ENCODE measurements at regions not wholly inside any gene's neighbourhood (a gene's known extent, or its start where the extent isn't known, plus 50 kb on each side); places are given as distances from the start of the nearest gene placed in this dataset.

DNA sequence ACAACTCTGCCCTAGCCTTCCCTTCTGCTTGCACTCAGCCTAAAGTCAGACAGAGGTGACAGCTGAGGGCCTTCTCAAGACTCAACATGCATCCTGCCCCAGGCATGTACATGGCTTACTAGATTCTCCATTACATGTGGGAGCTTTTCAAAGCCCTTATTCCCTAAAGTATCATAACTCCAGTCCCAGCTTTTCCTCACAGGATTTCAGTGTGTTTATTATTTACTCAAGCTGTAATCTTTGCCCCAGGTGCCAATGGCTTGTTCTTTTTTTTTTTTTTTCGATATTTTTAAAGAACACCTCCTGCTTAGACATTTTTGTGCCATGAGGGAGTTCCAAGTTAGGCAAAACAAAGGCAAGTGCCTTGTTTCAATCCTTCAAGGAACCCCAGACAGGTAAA, 154.0 kb upstream of the RADX start:
- H4K20me1 ChIP-seq (ENCODE audit: insufficient read depth, low read length): no peaks in the 10 kb centered on the region
- H3K4me1 ChIP-seq (ENCODE audit: insufficient read depth, low read length): no peaks in the 10 kb centered on the region
- H3K9me3 ChIP-seq (ENCODE audit: low read length): no peaks in the 10 kb centered on the region
- no peak for DNase-seq (ENCODE audit: low spot score)
- no peaks in the 10 kb centered on the region for H3K27me3 ChIP-seq (ENCODE audit: control insufficient read depth in 1 of 2, insufficient read depth in 2 of 2, low read length in 2 of 2)
- ATAC-seq: no peak
- no peaks in the 10 kb centered on the region for H3K36me3 ChIP-seq (replicated peaks in 1 of 2; ENCODE audit: control insufficient read depth in 1 of 2, insufficient read depth in 2 of 2, low read length in 2 of 2)
- CTCF ChIA-PET (ENCODE audit: low intra/inter-chr PET ratio, low total read pairs): no interaction called here
- H3K27ac ChIP-seq (ENCODE audit: extremely low read length, insufficient read depth, low read length): no peak overlapping the region
- no peak overlapping the region for H2AFZ ChIP-seq (ENCODE audit: low read length)
- no peaks in the 10 kb centered on the region for H3K79me2 ChIP-seq (ENCODE audit: insufficient read depth, low read length)
- in situ Hi-C loops (cut with HindIII; ENCODE audit: extremely low pct_ligation_motif_present, low pct_unique_long_range_greater_than_20kb) (no loop called here), intact Hi-C loops (cut with micrococcal nuclease; ENCODE audit: unreplicated experiment) (no loop called here)
- H3K4me3 ChIP-seq (replicated peaks in 1 of 3; ENCODE audit: insufficient read depth in 1 of 3, low read depth in 2 of 3, low read length in 3 of 3): no peak overlapping the region
- POLR2A ChIA-PET: no interaction called here
- H3K4me2 ChIP-seq (ENCODE audit: low read depth, low read length): no peak overlapping the region
- no peak overlapping the region for H3K9ac ChIP-seq (ENCODE audit: insufficient read depth, low read depth, low read length)
- TF ChIP-seq DBP (CRISPR knock-in tag; IDR thresholded peaks at IDR 0.05; ENCODE audit: not compliant biosample characterization) (no peak), ZSCAN22 (CRISPR knock-in tag; IDR thresholded peaks at IDR 0.05) (no peak), ZNF331 (CRISPR knock-in tag; IDR thresholded peaks at IDR 0.05) (no peak), BRCA1 (CRISPR knock-in tag; IDR thresholded peaks at IDR 0.05) (no peak), HNRNPLL (IDR thresholded peaks at IDR 0.05; ENCODE audit: low read depth, low read length, poor library complexity, severe bottlenecking) (no peak), ELF1 (CRISPR knock-in tag; IDR thresholded peaks at IDR 0.05) (no peak)
- FAIRE-seq: no peak
- no TSS peak for BruUV-seq (replicated peaks)
- 0% methylated on average over 1 of the region's 1 CpG for WGBS (ENCODE audit: low lambda C conversion rate)

- no peaks in the 10 kb centered on the region for H3K36me3 ChIP-seq (replicated peaks in 1 of 2; ENCODE audit: control insufficient read depth in 1 of 2, insufficient read depth in 2 of 2, low read length in 2 of 2)
- H3K4me3 ChIP-seq (replicated peaks in 1 of 3; ENCODE audit: insufficient read depth in 1 of 3, low read depth in 2 of 3, low read length in 3 of 3): no peak overlapping the region
- no peaks in the 10 kb centered on the region for H3K4me1 ChIP-seq (ENCODE audit: insufficient read depth, low read length)
- H3K27ac ChIP-seq (ENCODE audit: extremely low read length, insufficient read depth, low read length): no peak overlapping the region
- TF ChIP-seq KLF11 (CRISPR knock-in tag; IDR thresholded peaks at IDR 0.05): no peak
- TF ChIP-seq SP4 (CRISPR knock-in tag; IDR thresholded peaks at IDR 0.05): no peak
- TF ChIP-seq KAT7 (CRISPR knock-in tag; IDR thresholded peaks at IDR 0.05; ENCODE audit: borderline replicate concordance): no peak
- no peak for TF ChIP-seq BORCS8-MEF2B (CRISPR knock-in tag; IDR thresholded peaks at IDR 0.05)
- TF ChIP-seq AGO1 (IDR thresholded peaks at IDR 0.05; ENCODE audit: low read depth, low read length, poor library complexity, severe bottlenecking): no peak
- no peak for TF ChIP-seq FOXP1 (IDR thresholded peaks at IDR 0.05)
- no peak for TF ChIP-seq FOXP1 (CRISPR knock-in tag; IDR thresholded peaks at IDR 0.05)
- no peak for TF ChIP-seq POLR2AphosphoS5 (IDR thresholded peaks at IDR 0.05; ENCODE audit: low read depth, low read length)
- in situ Hi-C loops (cut with HindIII; ENCODE audit: extremely low pct_ligation_motif_present, low pct_unique_long_range_greater_than_20kb) (no loop called here), intact Hi-C loops (cut with micrococcal nuclease; ENCODE audit: unreplicated experiment) (no loop called here)
- WGBS (ENCODE audit: low lambda C conversion rate): 26% methylated on average over 12 of the region's 15 CpGs
- H4K20me1 ChIP-seq (ENCODE audit: insufficient read depth, low read length): no peaks in the 10 kb centered on the region
- ATAC-seq: no peak
- no peak for FAIRE-seq
- BruUV-seq (replicated peaks): no TSS peak
- no peaks in the 10 kb centered on the region for H3K79me2 ChIP-seq (ENCODE audit: insufficient read depth, low read length)
- no peak for DNase-seq (ENCODE audit: low spot score)
- H3K9ac ChIP-seq (ENCODE audit: insufficient read depth, low read depth, low read length): no peak overlapping the region
- no peaks in the 10 kb centered on the region for H3K27me3 ChIP-seq (ENCODE audit: control insufficient read depth in 1 of 2, insufficient read depth in 2 of 2, low read length in 2 of 2)
- no peak overlapping the region for H2AFZ ChIP-seq (ENCODE audit: low read length)
- no peak overlapping the region for H3K4me2 ChIP-seq (ENCODE audit: low read depth, low read length)
- ChIA-PET POLR2A (no interaction called here), CTCF (ENCODE audit: low intra/inter-chr PET ratio, low total read pairs) (no interaction called here)
- no peaks in the 10 kb centered on the region for H3K9me3 ChIP-seq (ENCODE audit: low read length)
Observed at GRCh38 chrX:106467422-106467821, 144.4 kb upstream of the RADX start.

All from HepG2 (cell line).